ENCODE measurements at regions not wholly inside any gene's neighbourhood (a gene's known extent, or its start where the extent isn't known, plus 50 kb on each side); places are given as distances from the start of the nearest gene placed in this dataset.

DNA sequence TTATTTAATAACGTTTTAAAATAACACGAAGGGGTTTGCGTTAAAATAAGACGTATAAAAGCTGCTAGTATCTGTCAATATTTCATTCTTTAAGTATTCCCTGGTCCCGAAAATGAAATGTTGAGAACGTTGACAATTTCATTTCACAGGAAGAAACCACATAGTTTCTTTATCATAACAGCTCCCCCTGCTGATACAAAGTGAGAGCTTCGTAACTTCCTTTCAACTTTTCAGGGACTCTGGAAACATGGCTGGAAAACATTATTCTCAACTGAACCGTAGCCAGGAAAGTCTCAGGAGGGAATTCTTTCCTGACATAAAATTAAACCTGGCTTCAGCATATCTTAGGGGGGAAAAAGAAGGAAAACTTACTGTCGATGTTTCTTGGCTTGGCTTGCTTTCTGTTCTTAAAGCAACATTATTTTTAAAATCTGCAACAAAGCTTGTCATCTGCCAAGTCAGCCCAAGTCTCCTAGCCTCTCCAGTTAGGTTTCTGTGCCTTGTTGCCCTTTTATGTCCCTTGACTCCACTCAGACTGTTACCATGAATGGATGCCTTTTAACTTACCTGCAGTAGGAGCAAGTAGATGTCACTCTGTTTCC lies 122.9 kb upstream of the DAB2 start:
- TF ChIP-seq, protein P1, sequence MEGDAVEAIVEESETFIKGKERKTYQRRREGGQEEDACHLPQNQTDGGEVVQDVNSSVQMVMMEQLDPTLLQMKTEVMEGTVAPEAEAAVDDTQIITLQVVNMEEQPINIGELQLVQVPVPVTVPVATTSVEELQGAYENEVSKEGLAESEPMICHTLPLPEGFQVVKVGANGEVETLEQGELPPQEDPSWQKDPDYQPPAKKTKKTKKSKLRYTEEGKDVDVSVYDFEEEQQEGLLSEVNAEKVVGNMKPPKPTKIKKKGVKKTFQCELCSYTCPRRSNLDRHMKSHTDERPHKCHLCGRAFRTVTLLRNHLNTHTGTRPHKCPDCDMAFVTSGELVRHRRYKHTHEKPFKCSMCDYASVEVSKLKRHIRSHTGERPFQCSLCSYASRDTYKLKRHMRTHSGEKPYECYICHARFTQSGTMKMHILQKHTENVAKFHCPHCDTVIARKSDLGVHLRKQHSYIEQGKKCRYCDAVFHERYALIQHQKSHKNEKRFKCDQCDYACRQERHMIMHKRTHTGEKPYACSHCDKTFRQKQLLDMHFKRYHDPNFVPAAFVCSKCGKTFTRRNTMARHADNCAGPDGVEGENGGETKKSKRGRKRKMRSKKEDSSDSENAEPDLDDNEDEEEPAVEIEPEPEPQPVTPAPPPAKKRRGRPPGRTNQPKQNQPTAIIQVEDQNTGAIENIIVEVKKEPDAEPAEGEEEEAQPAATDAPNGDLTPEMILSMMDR (conservative IDR thresholded peaks at IDR 0.05; ENCODE audit: low read depth, low read length): peak; percentile 84
- TF ChIP-seq EZH2 (IDR thresholded peaks at IDR 0.05; ENCODE audit: borderline replicate concordance, low read depth, low read length, poor library complexity, severe bottlenecking): no peak

Measured in A673 (cell line).